Upper lobe of left lung (tissue), 4 donors: ENCODE measurements at regions not wholly inside any gene's neighbourhood (a gene's known extent, or its start where the extent isn't known, plus 50 kb on each side); places are given as distances from the start of the nearest gene placed in this dataset.
"Not testable (repeated sequence)": the region's sequence is repeated elsewhere in the genome, so short reads cannot be mapped to it uniquely, and the experiment has no call there.

Experiments
- CTCF ChIP-seq, 6 experiments: fragments of 450-650 bp in 4 of 6; fragments of 200-600 bp in 2 of 6; sonication (generic) in 2 of 6; IDR thresholded peaks; one replicate each; pipeline ENCODE4 v1.5.1; 2016 to 2019; ENCODE audit warnings: antibody characterized with exemption in 6 of 6
- POLR2A ChIP-seq, 4 donors: fragments of 450-650 bp; IDR thresholded peaks; one replicate each; pipeline ENCODE4 v1.5.1; 2016 to 2017; ENCODE audit warnings: antibody characterized with exemption in 4 of 4, mild to moderate bottlenecking in 2 of 4
- POLR2AphosphoS5 ChIP-seq, 2 donors: sonication (generic); formaldehyde crosslinking; IDR thresholded peaks; one replicate each; pipeline ENCODE4 v1.5.1; 2017; ENCODE audit warnings: antibody characterized with exemption in 2 of 2

- not testable (repeated sequence) for TF ChIP-seq CTCF, POLR2AphosphoS5, POLR2A (IDR thresholded peaks at IDR 0.05)
Observed at GRCh38 chr6:131504387-131504786, 68.6 kb upstream of the ARG1 start.
